A673 (cell line): ENCODE measurements at regions not wholly inside any gene's neighbourhood (a gene's known extent, or its start where the extent isn't known, plus 50 kb on each side); places are given as distances from the start of the nearest gene placed in this dataset.

ENCODE experiments used
- CTCF ChIP-seq: fragments of 300-800, 200-600 bp; sonication (generic); conservative IDR thresholded peaks from 2 replicates; pipeline ENCODE4 v1.5.1; 2017; ENCODE audit warnings: low read depth, mild to moderate bottlenecking, antibody characterized with exemption, low read length, moderate library complexity, mixed read lengths
- EZH2 ChIP-seq: fragments of 200-600 bp; sonication (generic); IDR thresholded peaks from 2 replicates; pipeline ENCODE4 v1.6.1; 2017; ENCODE audit warnings: borderline replicate concordance, low read depth, mild to moderate bottlenecking, mixed read lengths, antibody characterized with exemption, low read length; ENCODE audit not compliant: poor library complexity, severe bottlenecking

GRCh38 chr12:127191129-127191528, 1075.8 kb upstream of the TMEM132C start:
- TF ChIP-seq CTCF: no peak
- TF ChIP-seq EZH2: no peak
